WERI-Rb-1 (cell line): ENCODE measurements at regions not wholly inside any gene's neighbourhood (a gene's known extent, or its start where the extent isn't known, plus 50 kb on each side); places are given as distances from the start of the nearest gene placed in this dataset.

Experiments used
- DNase-seq: peaks from one replicate; pipeline ENCODE4 v3.0.0-alpha.2; 2020
- H3K27ac ChIP-seq: fragments of 250-450 bp; sonication (Bioruptor Pico); 2 replicates; pipeline ENCODE4 v1.5.1; 2020; ENCODE audit warnings: mild to moderate bottlenecking, moderate library complexity
- H3K27me3 ChIP-seq: fragments of 250-450 bp; sonication (Bioruptor Pico); 2 replicates; pipeline ENCODE4 v1.5.1; 2021; ENCODE audit warnings: mild to moderate bottlenecking, low read depth, moderate library complexity; ENCODE audit not compliant: insufficient read depth, severe bottlenecking
- H3K36me3 ChIP-seq: fragments of 250-450 bp; sonication (Bioruptor Pico); 2 replicates; pipeline ENCODE4 v1.5.1; 2020; ENCODE audit warnings: mild to moderate bottlenecking, moderate library complexity
- H3K4me3 ChIP-seq: 2 replicates; pipeline ENCODE4 v1.5.1; 2011; ENCODE audit warnings: low read depth, mild to moderate bottlenecking, control low read depth, low read length
- H3K9me3 ChIP-seq: fragments of 250-450 bp; sonication (Bioruptor Pico); 2 replicates; pipeline ENCODE4 v1.5.1; 2021; ENCODE audit warnings: mild to moderate bottlenecking, moderate library complexity; ENCODE audit not compliant: severe bottlenecking
- TF ChIP-seq, protein P1 (sequence below): IDR thresholded peaks from 2 replicates; pipeline ENCODE4 v1.5.1; 2011; ENCODE audit warnings: low read depth, mild to moderate bottlenecking, control low read depth, inconsistent platforms, low read length

DNA sequence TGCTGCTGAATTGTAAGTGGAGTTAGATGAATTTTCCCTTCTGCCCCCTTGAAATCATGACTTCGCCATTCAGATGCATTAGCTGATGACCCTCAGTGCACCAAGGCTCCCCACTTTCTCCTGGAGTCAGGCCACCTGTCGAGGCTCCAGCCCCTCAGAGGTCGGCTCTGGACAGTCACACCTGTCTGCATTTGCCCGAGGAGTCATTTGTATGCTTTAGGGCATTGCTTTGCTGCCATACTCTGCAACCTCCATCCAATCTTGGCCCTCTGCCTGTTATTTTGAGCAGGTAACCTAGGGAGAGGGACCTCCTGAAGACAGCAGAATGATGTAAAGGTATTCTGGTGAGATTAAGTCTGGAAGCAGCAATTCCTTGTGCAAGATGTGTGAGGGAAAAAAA is 144.8 kb downstream of the MACROH2A1 start:
- DNase-seq, result peak; percentile 29
- TF ChIP-seq, protein P1, sequence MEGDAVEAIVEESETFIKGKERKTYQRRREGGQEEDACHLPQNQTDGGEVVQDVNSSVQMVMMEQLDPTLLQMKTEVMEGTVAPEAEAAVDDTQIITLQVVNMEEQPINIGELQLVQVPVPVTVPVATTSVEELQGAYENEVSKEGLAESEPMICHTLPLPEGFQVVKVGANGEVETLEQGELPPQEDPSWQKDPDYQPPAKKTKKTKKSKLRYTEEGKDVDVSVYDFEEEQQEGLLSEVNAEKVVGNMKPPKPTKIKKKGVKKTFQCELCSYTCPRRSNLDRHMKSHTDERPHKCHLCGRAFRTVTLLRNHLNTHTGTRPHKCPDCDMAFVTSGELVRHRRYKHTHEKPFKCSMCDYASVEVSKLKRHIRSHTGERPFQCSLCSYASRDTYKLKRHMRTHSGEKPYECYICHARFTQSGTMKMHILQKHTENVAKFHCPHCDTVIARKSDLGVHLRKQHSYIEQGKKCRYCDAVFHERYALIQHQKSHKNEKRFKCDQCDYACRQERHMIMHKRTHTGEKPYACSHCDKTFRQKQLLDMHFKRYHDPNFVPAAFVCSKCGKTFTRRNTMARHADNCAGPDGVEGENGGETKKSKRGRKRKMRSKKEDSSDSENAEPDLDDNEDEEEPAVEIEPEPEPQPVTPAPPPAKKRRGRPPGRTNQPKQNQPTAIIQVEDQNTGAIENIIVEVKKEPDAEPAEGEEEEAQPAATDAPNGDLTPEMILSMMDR, result no peak
- Histone ChIP-seq H3K27me3 (no peaks in the 10 kb centered on the region), H3K27ac (peak overlapping the region; percentile 35; the same call in 1 of the 2 replicates), H3K36me3 (no peaks in the 10 kb centered on the region), H3K9me3 (peaks cover 2% of the 10 kb centered on the region), H3K4me3 (no peak overlapping the region)

DNA sequence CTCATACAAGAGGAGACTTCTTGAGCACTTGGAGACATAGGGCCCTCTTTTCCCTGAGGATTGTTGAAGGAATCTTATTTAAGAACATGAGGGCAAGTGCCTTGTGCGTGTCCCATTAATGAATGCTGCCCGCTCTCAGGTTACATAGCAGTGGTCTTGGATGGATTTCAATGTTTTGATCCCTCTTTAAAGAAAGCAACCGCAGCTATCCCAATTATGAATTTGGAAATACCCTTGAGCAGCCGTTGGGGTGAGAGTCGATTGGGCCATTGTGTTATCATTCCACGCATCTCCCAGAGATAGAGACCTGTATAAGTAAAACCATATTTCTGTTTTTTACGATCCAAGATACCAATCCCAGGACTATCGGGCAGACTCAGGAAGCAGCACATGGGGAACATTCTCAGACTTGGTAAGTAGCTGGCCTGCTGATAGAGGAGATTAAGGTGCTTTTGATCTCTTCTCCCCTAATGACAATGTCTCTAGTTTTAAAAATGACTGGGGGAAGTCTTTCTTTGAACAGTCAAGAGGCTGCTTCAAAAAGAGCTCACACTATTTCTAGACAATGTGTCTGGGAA is 145.3 kb downstream of the MACROH2A1 start:
- H3K4me3 ChIP-seq, result no peak overlapping the region
- H3K36me3 ChIP-seq, result no peaks in the 10 kb centered on the region
- DNase-seq, result peak; percentile 6
- no peaks in the 10 kb centered on the region for H3K9me3 ChIP-seq
- TF ChIP-seq, protein P1, result no peak
- peak overlapping the region; percentile 35; the same call in 1 of the 2 replicates for H3K27ac ChIP-seq
- no peaks in the 10 kb centered on the region for H3K27me3 ChIP-seq

DNA sequence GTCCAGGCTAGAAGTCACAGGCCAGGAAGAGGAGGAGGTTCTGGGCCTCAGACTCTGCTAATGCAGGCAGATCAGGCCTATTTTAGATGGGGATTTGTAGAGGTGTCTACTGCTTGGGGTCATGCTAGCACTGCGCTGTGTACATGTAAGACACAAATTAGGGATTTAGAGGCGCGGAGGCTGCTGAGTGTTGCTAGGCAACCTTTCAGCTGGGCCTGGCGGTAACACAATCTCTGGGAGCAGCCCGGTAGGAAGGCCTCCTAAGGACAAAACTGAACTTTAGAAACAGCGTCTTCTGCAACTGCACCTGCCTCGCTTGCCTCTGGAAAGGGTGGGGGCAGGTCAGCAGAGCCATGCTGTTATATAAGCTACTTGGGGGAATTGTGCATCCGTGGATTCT is 147.9 kb downstream of the MACROH2A1 start:
- H3K9me3 ChIP-seq, result no peaks in the 10 kb centered on the region
- no peaks in the 10 kb centered on the region for H3K36me3 ChIP-seq
- TF ChIP-seq, protein P1, result no peak
- H3K4me3 ChIP-seq, result no peak overlapping the region
- H3K27me3 ChIP-seq, result no peaks in the 10 kb centered on the region
- DNase-seq, result peak; percentile 40
- no peak overlapping the region; the same call in 1 of the 2 replicates for H3K27ac ChIP-seq

DNA sequence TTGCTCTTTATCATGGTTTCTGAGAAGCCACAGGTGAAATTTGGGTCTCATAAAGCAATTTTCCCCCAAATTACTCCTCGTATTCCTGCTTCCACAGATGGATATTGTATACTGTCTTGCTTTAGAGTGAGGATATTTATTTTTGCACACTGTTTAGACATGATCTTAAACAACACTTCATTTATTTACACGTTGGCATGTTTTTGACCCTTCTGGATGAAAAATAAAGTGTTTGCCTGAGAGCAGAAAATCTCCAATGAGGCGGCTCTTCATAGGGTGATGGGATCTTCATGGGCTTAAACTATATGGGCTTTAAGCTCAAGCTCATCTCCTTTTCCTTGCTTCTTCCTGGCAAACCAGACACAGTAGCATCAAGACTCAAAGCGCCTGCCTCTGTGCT is 148.4 kb downstream of the MACROH2A1 start:
- Histone ChIP-seq H3K27ac (no peak overlapping the region; the same call in 1 of the 2 replicates), H3K27me3 (no peaks in the 10 kb centered on the region), H3K9me3 (no peaks in the 10 kb centered on the region), H3K36me3 (no peaks in the 10 kb centered on the region), H3K4me3 (no peak overlapping the region)
- no peak for DNase-seq
- TF ChIP-seq, protein P1, result no peak

DNA sequence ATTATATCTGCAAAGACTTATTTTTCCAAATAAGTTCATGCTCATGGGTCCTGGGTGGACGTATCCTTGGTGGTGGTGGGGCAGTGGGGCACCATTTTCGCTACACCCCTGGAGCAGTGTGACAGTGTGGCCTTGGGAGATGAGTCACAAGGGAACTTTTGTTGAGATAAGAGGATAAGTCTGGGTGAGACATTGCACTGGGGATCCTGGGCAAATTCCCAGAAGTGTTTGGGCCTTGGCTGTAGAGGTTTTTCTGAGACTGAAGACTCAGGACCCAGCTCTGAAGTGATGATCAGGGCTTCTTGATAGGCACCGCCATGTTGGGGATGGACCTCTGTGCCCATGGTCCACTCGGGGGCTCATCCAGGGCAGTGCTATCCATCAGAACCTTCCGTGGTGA is 149.4 kb downstream of the MACROH2A1 start:
- no peaks in the 10 kb centered on the region for H3K9me3 ChIP-seq
- TF ChIP-seq, protein P1, result no peak
- peak; percentile 6 for DNase-seq

DNA sequence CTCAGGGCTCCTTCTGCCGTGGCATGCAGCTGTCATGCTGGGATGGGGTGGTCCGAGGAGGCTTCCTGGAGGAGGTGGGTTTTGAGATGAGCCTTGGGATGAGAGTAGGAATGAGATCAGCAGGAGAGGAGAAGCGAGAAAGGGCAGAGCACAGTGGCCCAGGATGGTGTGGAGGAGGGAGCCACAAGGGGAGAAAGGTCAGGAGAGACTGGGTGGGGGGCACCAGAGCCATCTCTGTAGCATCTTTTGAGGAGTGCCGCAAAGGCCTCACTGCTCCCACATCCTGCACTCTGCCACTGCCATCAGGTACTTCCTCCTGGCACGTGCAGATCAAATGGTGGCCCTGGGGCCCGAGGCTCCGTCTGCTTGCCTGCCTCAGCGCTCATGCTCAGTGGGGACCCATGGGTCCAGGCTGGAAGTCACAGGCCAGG is 150.2 kb downstream of the MACROH2A1 start:
- H3K4me3 ChIP-seq, result no peak overlapping the region
- no peaks in the 10 kb centered on the region for H3K9me3 ChIP-seq
- DNase-seq, result peak; percentile 2
- H3K36me3 ChIP-seq, result no peaks in the 10 kb centered on the region
- H3K27ac ChIP-seq, result no peak overlapping the region
- TF ChIP-seq, protein P1, result no peak
- H3K27me3 ChIP-seq, result no peaks in the 10 kb centered on the region

More for the DNA sequence above, 149.4 kb downstream of the MACROH2A1 start:
- Histone ChIP-seq H3K27me3 (no peaks in the 10 kb centered on the region), H3K27ac (no peak overlapping the region), H3K4me3 (no peak overlapping the region), H3K36me3 (no peaks in the 10 kb centered on the region)
